ENCODE measurements at regions not wholly inside any gene's neighbourhood (a gene's known extent, or its start where the extent isn't known, plus 50 kb on each side); places are given as distances from the start of the nearest gene placed in this dataset.

GRCh38 chr13:102517959-102518358 lies 78.8 kb upstream of the TPP2 start:
- ATAC-seq (no peak), DNase-seq (ENCODE audit: extremely low read depth in 1 of 4, low spot score in 3 of 4) (no peak), FAIRE-seq (no peak)
- intact Hi-C loops (cut with micrococcal nuclease), result no loop called here
- Histone ChIP-seq H4K20me1 (replicated peaks; ENCODE audit: control insufficient read depth, insufficient read depth, low read length) (no peaks in the 10 kb centered on the region), H3K36me3 (ENCODE audit: control insufficient read depth, insufficient read depth, low read length) (no peaks in the 10 kb centered on the region), H3K27ac (ENCODE audit: extremely low read depth, low read depth, low read length) (no peak overlapping the region), H3K4me1 (replicated peaks in 1 of 2; ENCODE audit: control insufficient read depth in 2 of 2, insufficient read depth in 2 of 2, low read length in 2 of 2) (no peaks in the 10 kb centered on the region), H3K9me3 (replicated peaks; ENCODE audit: control insufficient read depth, insufficient read depth, low read depth, low read length) (no peaks in the 10 kb centered on the region), H3K9ac (ENCODE audit: insufficient read depth in 1 of 2, low read depth in 2 of 2, low read length in 2 of 2) (no peak overlapping the region), H3K79me2 (ENCODE audit: control insufficient read depth, insufficient read depth, low read length) (no peaks in the 10 kb centered on the region), H3K27me3 (ENCODE audit: control insufficient read depth in 2 of 2, insufficient read depth in 2 of 2, low read length in 2 of 2) (no peaks in the 10 kb centered on the region), H2AFZ (ENCODE audit: low read depth, low read length) (no peak overlapping the region), H3K4me2 (ENCODE audit: insufficient read depth, low read length) (no peak overlapping the region), H3K9me1 (ENCODE audit: control insufficient read depth, insufficient read depth, low read length) (no peaks in the 10 kb centered on the region), H3K4me3 (no peak overlapping the region)
- ChIA-PET POLR2A (no interaction called here), CTCF (ENCODE audit: low intra/inter-chr PET ratio) (no interaction called here)
- 0% methylated on average over 3 of the region's 3 CpGs for WGBS (ENCODE audit: insufficient coverage, low coverage, missing lambda C conversion rate)
- in situ Hi-C loops (cut with MboI), result no loop called here
- BruUV-seq (replicated peaks), result no TSS peak
- TF ChIP-seq ZSCAN32 (CRISPR knock-in tag; IDR thresholded peaks at IDR 0.05) (no peak), PML (IDR thresholded peaks at IDR 0.05; ENCODE audit: low read length) (no peak), ZNF830 (CRISPR knock-in tag; IDR thresholded peaks at IDR 0.05) (no peak), MAFG (tag; conservative IDR thresholded peaks at IDR 0.05) (no peak), VEZF1 (CRISPR knock-in tag; IDR thresholded peaks at IDR 0.05) (no peak), ZNF695 (CRISPR knock-in tag; IDR thresholded peaks at IDR 0.05) (no peak), ATF3 (IDR thresholded peaks at IDR 0.05) (no peak), ATF3 (CRISPR knock-in tag; conservative IDR thresholded peaks at IDR 0.05) (no peak), SMAD1 (IDR thresholded peaks at IDR 0.05; ENCODE audit: low read depth, low read length, partially characterized antibody) (no peak), CHCHD3 (CRISPR knock-in tag; IDR thresholded peaks at IDR 0.05) (no peak), MLX (CRISPR knock-in tag; conservative IDR thresholded peaks at IDR 0.05) (no peak), MYC (IDR thresholded peaks at IDR 0.05; ENCODE audit: low read depth, low read length) (no peak), MYC (CRISPR knock-in tag; IDR thresholded peaks at IDR 0.05; ENCODE audit: borderline replicate concordance, low read depth) (no peak), EZH2 (IDR thresholded peaks at IDR 0.05; ENCODE audit: borderline replicate concordance, low read depth, low read length) (no peak), COPS2 (conservative IDR thresholded peaks at IDR 0.05) (no peak)
- TF ChIP-seq, protein P1, sequence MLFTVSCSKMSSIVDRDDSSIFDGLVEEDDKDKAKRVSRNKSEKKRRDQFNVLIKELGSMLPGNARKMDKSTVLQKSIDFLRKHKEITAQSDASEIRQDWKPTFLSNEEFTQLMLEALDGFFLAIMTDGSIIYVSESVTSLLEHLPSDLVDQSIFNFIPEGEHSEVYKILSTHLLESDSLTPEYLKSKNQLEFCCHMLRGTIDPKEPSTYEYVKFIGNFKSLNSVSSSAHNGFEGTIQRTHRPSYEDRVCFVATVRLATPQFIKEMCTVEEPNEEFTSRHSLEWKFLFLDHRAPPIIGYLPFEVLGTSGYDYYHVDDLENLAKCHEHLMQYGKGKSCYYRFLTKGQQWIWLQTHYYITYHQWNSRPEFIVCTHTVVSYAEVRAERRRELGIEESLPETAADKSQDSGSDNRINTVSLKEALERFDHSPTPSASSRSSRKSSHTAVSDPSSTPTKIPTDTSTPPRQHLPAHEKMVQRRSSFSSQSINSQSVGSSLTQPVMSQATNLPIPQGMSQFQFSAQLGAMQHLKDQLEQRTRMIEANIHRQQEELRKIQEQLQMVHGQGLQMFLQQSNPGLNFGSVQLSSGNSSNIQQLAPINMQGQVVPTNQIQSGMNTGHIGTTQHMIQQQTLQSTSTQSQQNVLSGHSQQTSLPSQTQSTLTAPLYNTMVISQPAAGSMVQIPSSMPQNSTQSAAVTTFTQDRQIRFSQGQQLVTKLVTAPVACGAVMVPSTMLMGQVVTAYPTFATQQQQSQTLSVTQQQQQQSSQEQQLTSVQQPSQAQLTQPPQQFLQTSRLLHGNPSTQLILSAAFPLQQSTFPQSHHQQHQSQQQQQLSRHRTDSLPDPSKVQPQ (CRISPR knock-in tag; IDR thresholded peaks at IDR 0.05; ENCODE audit: borderline replicate concordance), result no peak

Measured in K562 (cell line).